Mesendoderm (in vitro differentiated cells): ENCODE measurements at regions not wholly inside any gene's neighbourhood (a gene's known extent, or its start where the extent isn't known, plus 50 kb on each side); places are given as distances from the start of the nearest gene placed in this dataset.

Experiments used
- DNase-seq: peaks from one replicate; pipeline ENCODE4 v3.0.0; 2013
- H2AK5ac ChIP-seq: 2 replicates; pipeline ENCODE4 v1.6.1; 2013; ENCODE audit warnings: low read length, inconsistent platforms
- H2BK120ac ChIP-seq: 2 replicates; pipeline ENCODE4 v1.6.1; 2013; ENCODE audit warnings: low read depth, mild to moderate bottlenecking, low read length, moderate library complexity, mixed read lengths
- H2BK15ac ChIP-seq: replicated peaks from 2 replicates; pipeline ENCODE4 v1.6.1; 2013; ENCODE audit warnings: low read depth, mild to moderate bottlenecking, moderate library complexity
- H2BK5ac ChIP-seq: 2 replicates; pipeline ENCODE4 v1.6.1; 2013; ENCODE audit warnings: low read length, inconsistent platforms
- H3K18ac ChIP-seq: 2 replicates; pipeline ENCODE4 v1.6.1; 2013; ENCODE audit warnings: mild to moderate bottlenecking, low read length, mixed read lengths
- H3K23ac ChIP-seq: one replicate; pipeline ENCODE4 v1.6.1; 2013; ENCODE audit warnings: low read length
- H3K27ac ChIP-seq: 2 replicates; pipeline ENCODE4 v1.5.1; 2013; ENCODE audit warnings: low read depth, mild to moderate bottlenecking, inconsistent platforms, low read length, moderate library complexity
- H3K27me3 ChIP-seq: 2 replicates; pipeline ENCODE4 v1.6.1; 2013; ENCODE audit warnings: low read length, control low read depth, mild to moderate bottlenecking, inconsistent platforms; ENCODE audit not compliant: insufficient read depth, poor library complexity
- H3K36me3 ChIP-seq: 2 replicates; pipeline ENCODE4 v1.6.1; 2013; ENCODE audit warnings: low read length, inconsistent platforms; ENCODE audit not compliant: control insufficient read depth, insufficient read depth
- H3K4ac ChIP-seq: one replicate; pipeline ENCODE4 v1.6.1; 2013; ENCODE audit warnings: low read depth, mild to moderate bottlenecking, low read length, moderate library complexity
- H3K4me1 ChIP-seq: 2 replicates; pipeline ENCODE4 v1.6.1; 2013; ENCODE audit warnings: low read depth, low read length, inconsistent platforms; ENCODE audit not compliant: control insufficient read depth
- H3K4me2 ChIP-seq: 2 replicates; pipeline ENCODE4 v1.6.1; 2013; ENCODE audit warnings: low read length
- H3K4me3 ChIP-seq: 2 replicates; pipeline ENCODE4 v1.5.1; 2013; ENCODE audit warnings: mild to moderate bottlenecking, low read length
- H3K56ac ChIP-seq: one replicate; pipeline ENCODE4 v1.6.1; 2013; ENCODE audit warnings: low read length
- H3K79me1 ChIP-seq: 2 replicates; pipeline ENCODE4 v1.6.1; 2013; ENCODE audit warnings: low read length, inconsistent platforms
- H3K79me2 ChIP-seq: 2 replicates; pipeline ENCODE4 v1.6.1; 2013; ENCODE audit warnings: mild to moderate bottlenecking, low read length; ENCODE audit not compliant: control insufficient read depth, insufficient read depth
- H3K9ac ChIP-seq: 2 replicates; pipeline ENCODE4 v1.6.1; 2013; ENCODE audit warnings: low read length, inconsistent platforms
- H4K5ac ChIP-seq: one replicate; pipeline ENCODE4 v1.6.1; 2013; ENCODE audit warnings: low read length
- H4K8ac ChIP-seq: one replicate; pipeline ENCODE4 v1.6.1; 2013; ENCODE audit warnings: low read depth, mild to moderate bottlenecking, control low read depth, low read length, moderate library complexity
- WGBS: extraction: QIAGEN DNeasy Blood & Tissue Kit; methylation state at CpG from one replicate; pipeline ENCODE4 v1.1.7; 2013; ENCODE audit warnings: low lambda C conversion rate, missing lambda C conversion rate; ENCODE audit not compliant: insufficient coverage; ENCODE audit errors: extremely low coverage; 5-methylcytosine and 5-hydroxymethylcytosine counted together

GRCh38 chr20:60485012-60485760, 527.0 kb downstream of the CDH26 start:
- Histone ChIP-seq H3K56ac (no peak overlapping the region), H2BK15ac (no peak overlapping the region), H4K5ac (no peak overlapping the region), H3K23ac (peak overlapping the region; percentile 11), H3K27ac (no peak overlapping the region), H3K4me1 (no peaks in the 10 kb centered on the region), H4K8ac (no peak overlapping the region), H2AK5ac (no peak overlapping the region), H3K79me1 (no peaks in the 10 kb centered on the region), H2BK120ac (no peak overlapping the region), H3K9ac (no peak overlapping the region), H3K79me2 (no peaks in the 10 kb centered on the region), H3K27me3 (no peaks in the 10 kb centered on the region), H3K4me2 (no peak overlapping the region), H2BK5ac (no peak overlapping the region), H3K18ac (no peak overlapping the region), H3K4me3 (no peak overlapping the region), H3K36me3 (no peaks in the 10 kb centered on the region), H3K4ac (no peak overlapping the region)
- peak; percentile 32 for DNase-seq
- no CpG with 5 or more reads among the region's 20 CpGs for WGBS

- H4K8ac ChIP-seq, result no peak overlapping the region
- H2BK15ac ChIP-seq, result no peak overlapping the region
- no peak overlapping the region for H2BK5ac ChIP-seq
- H4K5ac ChIP-seq, result no peak overlapping the region
- no peaks in the 10 kb centered on the region for H3K4me1 ChIP-seq
- H3K56ac ChIP-seq, result no peak overlapping the region
- H3K9ac ChIP-seq, result no peak overlapping the region
- no peak overlapping the region for H3K4me3 ChIP-seq
- H3K4me2 ChIP-seq, result no peak overlapping the region
- H3K79me2 ChIP-seq, result no peaks in the 10 kb centered on the region
- WGBS, result no CpG with 5 or more reads among the region's 10 CpGs
- H3K27me3 ChIP-seq, result no peaks in the 10 kb centered on the region
- DNase-seq, result peak; percentile 32
- H3K4ac ChIP-seq, result no peak overlapping the region
- H3K18ac ChIP-seq, result no peak overlapping the region
- no peaks in the 10 kb centered on the region for H3K79me1 ChIP-seq
- no peaks in the 10 kb centered on the region for H3K36me3 ChIP-seq
- no peak overlapping the region for H3K23ac ChIP-seq
- no peak overlapping the region for H2AK5ac ChIP-seq
- H2BK120ac ChIP-seq, result no peak overlapping the region
- H3K27ac ChIP-seq, result no peak overlapping the region
These were observed 528.1 kb downstream of the CDH26 start for GRCh38 chr20:60486315-60486714.

GRCh38 chr20:60486937-60487336, 528.7 kb downstream of the CDH26 start:
- no CpG with 5 or more reads among the region's 8 CpGs for WGBS
- H2BK5ac ChIP-seq, result no peak overlapping the region
- no peak overlapping the region for H3K4me2 ChIP-seq
- H3K4me1 ChIP-seq, result no peaks in the 10 kb centered on the region
- no peak overlapping the region for H3K23ac ChIP-seq
- no peak overlapping the region for H3K18ac ChIP-seq
- no peak overlapping the region for H3K4me3 ChIP-seq
- H3K36me3 ChIP-seq, result no peaks in the 10 kb centered on the region
- H3K56ac ChIP-seq, result no peak overlapping the region
- H2BK120ac ChIP-seq, result no peak overlapping the region
- H3K4ac ChIP-seq, result no peak overlapping the region
- H2AK5ac ChIP-seq, result no peak overlapping the region
- no peak overlapping the region for H3K27ac ChIP-seq
- DNase-seq, result no peak
- H2BK15ac ChIP-seq, result no peak overlapping the region
- no peaks in the 10 kb centered on the region for H3K27me3 ChIP-seq
- H3K79me2 ChIP-seq, result no peaks in the 10 kb centered on the region
- no peak overlapping the region for H4K8ac ChIP-seq
- no peak overlapping the region for H3K9ac ChIP-seq
- H4K5ac ChIP-seq, result no peak overlapping the region
- H3K79me1 ChIP-seq, result no peaks in the 10 kb centered on the region

- H3K27ac ChIP-seq, result no peak overlapping the region
- no peak overlapping the region for H4K5ac ChIP-seq
- no peak overlapping the region for H2BK15ac ChIP-seq
- H2BK5ac ChIP-seq, result no peak overlapping the region
- no peak overlapping the region for H2AK5ac ChIP-seq
- H3K79me2 ChIP-seq, result no peaks in the 10 kb centered on the region
- H3K27me3 ChIP-seq, result no peaks in the 10 kb centered on the region
- H3K79me1 ChIP-seq, result no peaks in the 10 kb centered on the region
- DNase-seq, result no peak
- no CpG with 5 or more reads among the region's 8 CpGs for WGBS
- no peak overlapping the region for H2BK120ac ChIP-seq
- H3K4me2 ChIP-seq, result no peak overlapping the region
- no peak overlapping the region for H3K4ac ChIP-seq
- H3K56ac ChIP-seq, result no peak overlapping the region
- H3K9ac ChIP-seq, result no peak overlapping the region
- no peaks in the 10 kb centered on the region for H3K36me3 ChIP-seq
- H3K23ac ChIP-seq, result no peak overlapping the region
- H3K4me3 ChIP-seq, result no peak overlapping the region
- H3K18ac ChIP-seq, result no peak overlapping the region
- H3K4me1 ChIP-seq, result no peaks in the 10 kb centered on the region
- H4K8ac ChIP-seq, result no peak overlapping the region
These were observed 532.2 kb downstream of the CDH26 start for GRCh38 chr20:60490217-60491050.

GRCh38 chr20:60491051-60491581, 532.9 kb downstream of the CDH26 start:
- H4K8ac ChIP-seq, result no peak overlapping the region
- no peak overlapping the region for H2BK120ac ChIP-seq
- no peak overlapping the region for H2AK5ac ChIP-seq
- H2BK5ac ChIP-seq, result no peak overlapping the region
- DNase-seq, result no peak
- H2BK15ac ChIP-seq, result no peak overlapping the region
- H3K4me2 ChIP-seq, result no peak overlapping the region
- no peaks in the 10 kb centered on the region for H3K27me3 ChIP-seq
- no peaks in the 10 kb centered on the region for H3K4me1 ChIP-seq
- no peak overlapping the region for H4K5ac ChIP-seq
- H3K4me3 ChIP-seq, result no peak overlapping the region
- no peak overlapping the region for H3K27ac ChIP-seq
- H3K23ac ChIP-seq, result no peak overlapping the region
- H3K79me2 ChIP-seq, result no peaks in the 10 kb centered on the region
- no peak overlapping the region for H3K56ac ChIP-seq
- H3K18ac ChIP-seq, result no peak overlapping the region
- no CpG with 5 or more reads among the region's 5 CpGs for WGBS
- no peaks in the 10 kb centered on the region for H3K36me3 ChIP-seq
- H3K79me1 ChIP-seq, result no peaks in the 10 kb centered on the region
- no peak overlapping the region for H3K4ac ChIP-seq
- H3K9ac ChIP-seq, result no peak overlapping the region
